ENCODE measurements at regions not wholly inside any gene's neighbourhood (a gene's known extent, or its start where the extent isn't known, plus 50 kb on each side); places are given as distances from the start of the nearest gene placed in this dataset.

DNA sequence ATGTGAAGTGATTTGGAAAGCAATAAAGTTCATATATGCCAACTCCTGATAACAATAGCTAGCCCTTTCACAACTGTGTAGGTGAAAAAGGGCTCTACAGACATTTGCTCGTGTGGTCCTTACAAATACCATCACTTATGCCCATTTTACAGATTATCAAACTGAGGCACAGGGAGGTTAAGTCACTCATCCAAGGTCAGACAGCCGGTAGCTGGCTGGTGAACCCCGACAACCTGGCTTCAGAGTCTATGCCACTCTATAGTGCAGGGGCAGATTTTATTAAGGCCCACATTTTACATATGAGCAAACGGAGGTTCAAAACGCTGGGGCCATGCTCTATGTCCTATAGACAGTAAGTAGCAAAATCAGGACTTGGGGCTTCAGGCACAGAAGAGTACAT, 280.5 kb downstream of the RRAGC start:
- H3K4me3 ChIP-seq (replicated peaks in 1 of 2; ENCODE audit: low read depth in 1 of 2, low read length in 2 of 2), result no peak overlapping the region
- no peaks in the 10 kb centered on the region for H3K27me3 ChIP-seq (ENCODE audit: insufficient read depth, low read length)
- no peaks in the 10 kb centered on the region for H3K79me2 ChIP-seq (ENCODE audit: insufficient read depth, low read length)
- CTCF ChIA-PET, result no interaction called here
- no peak overlapping the region for H2AFZ ChIP-seq (ENCODE audit: low read depth, low read length, poor library complexity, severe bottlenecking)
- intact Hi-C loops (cut with micrococcal nuclease), result no loop called here
- no peak overlapping the region for H3K27ac ChIP-seq (ENCODE audit: low read depth, low read length)
- DNase-seq (ENCODE audit: low read depth, low spot score), result no peak
- H3K9ac ChIP-seq (ENCODE audit: low read length), result no peak overlapping the region
- H3K4me1 ChIP-seq (ENCODE audit: control insufficient read depth in 1 of 2, insufficient read depth in 2 of 2, low read length in 2 of 2), result no peaks in the 10 kb centered on the region
- TF ChIP-seq TCF7L2 (IDR thresholded peaks at IDR 0.05; ENCODE audit: borderline replicate concordance, extremely low read depth, insufficient read depth, insufficient read length) (no peak), ELF1 (IDR thresholded peaks at IDR 0.05; ENCODE audit: borderline replicate concordance, low read depth) (no peak), EGR1 (IDR thresholded peaks at IDR 0.05; ENCODE audit: low read depth) (no peak), ZNF274 (IDR thresholded peaks at IDR 0.05; ENCODE audit: low read depth, low read length) (no peak), SRF (IDR thresholded peaks at IDR 0.05; ENCODE audit: low read depth) (no peak), ZFX (IDR thresholded peaks at IDR 0.05) (no peak), CBX3 (IDR thresholded peaks at IDR 0.05; ENCODE audit: low read depth) (no peak)
- TF ChIP-seq, protein P1, sequence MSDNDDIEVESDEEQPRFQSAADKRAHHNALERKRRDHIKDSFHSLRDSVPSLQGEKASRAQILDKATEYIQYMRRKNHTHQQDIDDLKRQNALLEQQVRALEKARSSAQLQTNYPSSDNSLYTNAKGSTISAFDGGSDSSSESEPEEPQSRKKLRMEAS (IDR thresholded peaks at IDR 0.05), result no peak
- TF ChIP-seq, protein P2, sequence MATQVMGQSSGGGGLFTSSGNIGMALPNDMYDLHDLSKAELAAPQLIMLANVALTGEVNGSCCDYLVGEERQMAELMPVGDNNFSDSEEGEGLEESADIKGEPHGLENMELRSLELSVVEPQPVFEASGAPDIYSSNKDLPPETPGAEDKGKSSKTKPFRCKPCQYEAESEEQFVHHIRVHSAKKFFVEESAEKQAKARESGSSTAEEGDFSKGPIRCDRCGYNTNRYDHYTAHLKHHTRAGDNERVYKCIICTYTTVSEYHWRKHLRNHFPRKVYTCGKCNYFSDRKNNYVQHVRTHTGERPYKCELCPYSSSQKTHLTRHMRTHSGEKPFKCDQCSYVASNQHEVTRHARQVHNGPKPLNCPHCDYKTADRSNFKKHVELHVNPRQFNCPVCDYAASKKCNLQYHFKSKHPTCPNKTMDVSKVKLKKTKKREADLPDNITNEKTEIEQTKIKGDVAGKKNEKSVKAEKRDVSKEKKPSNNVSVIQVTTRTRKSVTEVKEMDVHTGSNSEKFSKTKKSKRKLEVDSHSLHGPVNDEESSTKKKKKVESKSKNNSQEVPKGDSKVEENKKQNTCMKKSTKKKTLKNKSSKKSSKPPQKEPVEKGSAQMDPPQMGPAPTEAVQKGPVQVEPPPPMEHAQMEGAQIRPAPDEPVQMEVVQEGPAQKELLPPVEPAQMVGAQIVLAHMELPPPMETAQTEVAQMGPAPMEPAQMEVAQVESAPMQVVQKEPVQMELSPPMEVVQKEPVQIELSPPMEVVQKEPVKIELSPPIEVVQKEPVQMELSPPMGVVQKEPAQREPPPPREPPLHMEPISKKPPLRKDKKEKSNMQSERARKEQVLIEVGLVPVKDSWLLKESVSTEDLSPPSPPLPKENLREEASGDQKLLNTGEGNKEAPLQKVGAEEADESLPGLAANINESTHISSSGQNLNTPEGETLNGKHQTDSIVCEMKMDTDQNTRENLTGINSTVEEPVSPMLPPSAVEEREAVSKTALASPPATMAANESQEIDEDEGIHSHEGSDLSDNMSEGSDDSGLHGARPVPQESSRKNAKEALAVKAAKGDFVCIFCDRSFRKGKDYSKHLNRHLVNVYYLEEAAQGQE (IDR thresholded peaks at IDR 0.05; ENCODE audit: low read depth), result no peak
- ATAC-seq, result no peak
- H3K36me3 ChIP-seq (ENCODE audit: control insufficient read depth in 1 of 2, insufficient read depth in 2 of 2, low read length in 2 of 2), result no peaks in the 10 kb centered on the region
- H3K4me2 ChIP-seq (ENCODE audit: low read length), result no peak overlapping the region
- BruUV-seq (replicated peaks), result no TSS peak
- H3K9me3 ChIP-seq (ENCODE audit: control insufficient read depth in 1 of 2, insufficient read depth in 1 of 2, low read depth in 1 of 2, low read length in 2 of 2), result no peaks in the 10 kb centered on the region
- no peaks in the 10 kb centered on the region for H4K20me1 ChIP-seq (ENCODE audit: insufficient read depth)
- no peaks in the 10 kb centered on the region for H3K9me2 ChIP-seq (ENCODE audit: insufficient read depth)
- POLR2A ChIA-PET, result no interaction called here
- RAD21 ChIA-PET (ENCODE audit: low non-redundant PET in 1 of 2, low total read pairs in 2 of 2, uncharacterized antibody in 2 of 2, unreplicated experiment in 2 of 2), result no interaction called here
